GM18526 (cell line): ENCODE measurements at regions not wholly inside any gene's neighbourhood (a gene's known extent, or its start where the extent isn't known, plus 50 kb on each side); places are given as distances from the start of the nearest gene placed in this dataset.

Source experiments
- POLR2A ChIP-seq: IDR thresholded peaks from 3 replicates; pipeline ENCODE4 v1.6.1; 2011; ENCODE audit not compliant: insufficient read length; ENCODE audit errors: extremely low read depth

DNA sequence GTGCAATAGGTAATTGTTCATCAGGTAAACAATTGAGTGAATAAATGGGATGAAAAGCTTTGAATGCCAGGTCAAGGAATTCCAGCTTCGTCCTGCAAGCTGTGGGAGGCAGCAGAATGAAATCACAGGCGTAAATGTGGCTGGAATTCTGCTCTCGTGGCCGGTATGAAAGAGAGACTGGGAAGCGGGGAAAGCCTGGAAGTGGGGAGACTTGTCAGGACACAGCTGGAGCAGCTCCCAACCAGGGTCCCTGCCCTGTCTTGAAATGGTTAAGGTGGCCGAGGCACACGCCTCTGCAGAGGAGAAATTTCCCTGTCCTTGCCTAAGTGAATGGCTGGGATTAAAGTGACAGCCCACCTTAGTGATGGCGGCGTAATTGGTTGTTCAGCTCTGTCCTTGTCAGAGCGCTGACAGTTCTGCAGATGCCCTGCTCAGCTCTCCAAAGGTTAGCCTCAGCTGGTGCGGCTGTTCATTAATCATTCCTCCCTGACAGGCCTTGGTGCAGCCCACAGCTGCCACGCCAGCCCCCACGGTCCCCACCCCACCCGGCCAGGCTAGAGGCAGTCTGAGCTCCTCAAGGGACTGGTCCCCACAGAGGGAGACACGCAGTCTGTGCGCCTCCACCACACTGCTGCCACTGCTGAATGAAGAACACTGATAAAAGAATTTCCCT, 398.3 kb upstream of the POU3F1 start:
- no peak for TF ChIP-seq POLR2A

DNA sequence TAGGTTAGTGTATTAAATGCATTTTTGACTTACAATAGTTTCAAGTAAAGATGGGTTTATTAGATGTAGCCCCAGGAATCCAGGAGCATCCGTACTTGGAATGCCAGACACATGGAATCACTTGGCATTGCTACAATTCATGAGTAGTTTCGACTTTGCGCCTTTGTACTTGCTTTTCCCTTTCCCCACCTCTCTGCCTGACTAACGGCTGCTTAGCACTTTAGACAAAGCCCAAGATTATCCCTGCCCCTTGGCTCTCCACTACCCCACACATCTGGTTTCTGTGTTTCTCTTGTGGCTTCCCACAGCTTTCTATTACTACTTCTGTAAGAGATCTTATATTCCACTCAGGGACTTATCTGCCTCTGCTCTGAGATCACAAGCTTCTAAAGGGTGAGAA, 397.7 kb upstream of the POU3F1 start:
- TF ChIP-seq POLR2A: no peak

DNA sequence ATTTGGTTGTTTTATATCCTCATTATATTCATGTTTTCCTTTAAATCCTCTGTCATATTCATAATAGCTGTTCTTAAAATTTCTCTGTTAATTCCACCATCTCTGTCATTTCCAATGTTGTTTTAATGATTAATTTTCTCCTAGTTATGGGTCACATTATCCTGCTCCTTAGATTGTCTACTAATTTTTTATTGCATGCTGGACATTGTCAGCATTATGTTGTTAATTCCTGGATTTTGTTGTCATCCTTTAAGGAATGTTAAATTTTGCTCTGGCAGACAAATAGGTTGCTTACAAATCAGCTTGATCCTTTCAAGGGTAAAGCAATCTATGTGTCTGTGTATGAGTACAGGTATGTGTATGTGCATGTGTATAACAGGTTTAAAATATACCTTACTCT, 393.8 kb upstream of the POU3F1 start:
- TF ChIP-seq POLR2A: no peak

DNA sequence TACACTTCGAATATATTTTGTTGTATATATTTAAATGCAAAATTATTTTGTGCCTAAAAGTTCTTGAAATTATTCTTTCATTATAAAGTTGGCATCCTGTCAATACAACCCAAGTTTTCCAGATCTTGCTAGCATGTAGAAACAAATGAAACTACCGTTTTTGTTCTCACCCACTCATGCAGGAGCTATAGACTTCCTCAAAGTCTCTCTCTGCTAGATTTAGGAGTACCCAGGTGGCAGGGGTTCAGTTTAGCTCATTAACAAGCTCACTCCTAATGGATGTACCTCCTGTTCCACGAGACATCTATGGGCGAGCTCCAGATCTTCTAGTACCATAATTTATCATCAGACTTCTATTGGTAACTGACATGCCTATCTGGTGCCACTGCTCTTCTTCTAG, 390.2 kb upstream of the POU3F1 start:
- no peak for TF ChIP-seq POLR2A

DNA sequence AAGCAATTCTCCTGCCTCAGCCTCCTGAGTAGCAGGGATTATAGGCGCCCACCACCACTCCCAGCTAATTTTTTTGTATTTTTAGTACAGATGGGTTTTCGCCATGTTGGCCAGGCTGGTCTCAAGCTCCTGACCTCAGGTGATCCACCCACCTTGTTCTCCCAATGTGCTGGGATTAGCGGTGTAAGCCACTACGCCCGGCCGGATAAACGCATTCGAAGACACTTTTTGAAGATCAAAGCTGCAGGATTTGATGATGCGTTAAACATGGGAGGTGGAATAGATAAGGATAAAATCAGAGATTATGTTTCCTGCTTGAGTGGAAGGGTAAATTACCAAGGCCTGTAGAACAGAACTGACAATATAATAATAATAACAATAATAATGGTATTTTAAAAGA, 389.4 kb upstream of the POU3F1 start:
- TF ChIP-seq POLR2A: no peak

DNA sequence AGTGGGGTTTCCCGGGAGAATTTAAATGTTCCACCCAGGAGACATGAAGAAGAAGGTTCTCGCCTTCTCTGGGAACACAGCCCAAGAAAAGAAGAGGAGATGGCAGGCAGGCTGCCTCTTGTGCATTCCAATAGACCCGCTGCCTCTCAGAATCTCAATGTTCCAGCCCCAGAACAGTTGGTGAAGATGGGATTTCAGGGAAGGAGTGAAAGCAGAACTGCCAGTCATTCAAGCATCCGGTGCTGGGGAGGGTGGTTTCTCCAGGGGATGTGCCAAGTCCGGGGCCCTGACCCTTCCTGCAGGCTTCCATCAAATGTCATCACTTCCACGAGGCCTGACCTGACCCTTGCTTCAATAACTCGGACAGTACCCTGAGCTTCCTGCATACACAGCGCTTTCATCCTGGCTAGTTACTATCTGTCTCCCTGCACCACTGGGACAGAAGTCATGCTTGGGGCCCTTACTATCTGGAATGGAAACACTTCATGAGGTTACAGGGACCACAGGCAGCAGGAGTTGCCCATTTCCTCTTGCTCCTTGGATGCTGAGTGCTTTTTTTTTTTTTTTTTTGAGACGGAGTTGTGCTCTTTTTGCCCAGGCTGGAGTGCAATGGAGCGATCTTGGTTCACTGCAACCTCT, 386.6 kb upstream of the POU3F1 start:
- TF ChIP-seq POLR2A: no peak

DNA sequence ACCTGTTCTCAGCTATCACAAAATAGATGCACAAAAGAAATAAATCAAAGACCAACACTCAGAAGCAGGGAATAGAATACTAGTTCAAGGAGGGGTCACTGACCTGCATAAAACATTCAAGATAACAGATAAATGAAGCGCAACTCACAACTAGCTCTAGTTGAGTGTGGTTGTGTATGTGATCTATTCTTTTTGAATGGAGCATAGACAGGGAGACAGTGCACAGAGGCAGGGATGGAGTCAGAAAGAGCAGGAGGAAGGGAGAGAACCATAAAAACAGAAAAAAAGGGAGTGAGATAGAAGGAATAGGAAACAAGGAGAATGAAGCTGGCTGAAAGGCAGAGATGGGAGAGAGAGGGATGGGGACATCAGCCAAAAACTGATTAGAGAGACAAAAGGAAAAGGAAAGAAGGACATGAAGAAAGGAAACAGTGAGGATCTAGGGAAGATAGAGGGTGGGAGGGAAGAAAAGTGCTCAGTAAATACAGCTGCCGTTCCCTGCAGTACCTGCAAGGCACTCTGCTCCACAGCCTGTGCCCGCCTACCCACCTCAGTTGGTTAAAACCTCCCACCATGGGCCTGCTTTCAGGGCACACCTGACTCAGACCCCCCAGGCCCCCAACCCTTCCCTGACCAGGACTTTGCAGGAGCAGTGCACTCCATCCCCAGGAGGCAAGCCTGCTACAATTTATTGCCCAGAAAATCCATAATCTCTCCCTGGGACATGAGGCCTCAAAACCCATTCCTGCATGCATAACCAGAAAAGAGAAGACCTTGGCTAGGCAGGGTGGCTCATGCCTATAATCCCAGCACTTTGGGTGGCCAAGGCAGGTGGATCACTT, 385.2 kb upstream of the POU3F1 start:
- no peak for TF ChIP-seq POLR2A

DNA sequence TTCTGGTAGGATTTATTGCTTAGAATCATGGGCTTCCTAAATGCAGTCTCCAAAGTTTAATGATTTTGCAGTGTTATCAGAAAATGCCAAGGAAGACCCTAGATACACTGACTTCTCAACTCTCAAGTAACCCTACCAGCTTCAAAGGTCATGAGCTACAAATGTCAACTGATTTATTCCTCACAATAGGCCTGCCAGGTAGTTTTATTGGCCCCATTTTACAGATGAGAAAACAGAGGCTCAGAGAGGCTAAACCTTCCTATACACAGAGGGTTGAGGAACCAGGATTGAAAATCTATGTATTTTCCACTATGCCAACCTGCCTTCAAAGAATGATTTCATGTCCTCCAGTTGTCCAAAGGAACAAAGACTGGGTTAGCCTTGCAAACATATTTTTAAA, 384.4 kb upstream of the POU3F1 start:
- TF ChIP-seq POLR2A: no peak

DNA sequence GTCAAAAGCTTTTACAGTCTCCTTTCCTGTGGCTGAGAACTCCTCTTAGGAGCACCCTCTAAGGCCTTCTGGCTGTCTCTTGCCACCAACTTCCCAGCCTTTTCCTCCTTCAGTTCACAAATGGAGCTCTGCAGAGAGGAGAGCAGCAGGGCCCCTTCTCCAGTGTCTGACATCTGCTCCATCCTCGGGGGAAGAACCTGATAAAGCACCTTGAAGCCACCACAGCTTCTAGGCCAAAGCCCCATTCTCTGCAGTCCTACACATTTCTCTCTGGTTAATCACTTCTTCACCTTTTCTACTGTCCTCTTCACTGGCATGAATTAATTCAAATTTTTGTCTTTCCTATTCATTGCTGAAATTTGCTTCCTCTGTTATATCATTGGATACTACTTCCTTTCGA, 378.1 kb upstream of the POU3F1 start:
- TF ChIP-seq POLR2A: no peak

DNA sequence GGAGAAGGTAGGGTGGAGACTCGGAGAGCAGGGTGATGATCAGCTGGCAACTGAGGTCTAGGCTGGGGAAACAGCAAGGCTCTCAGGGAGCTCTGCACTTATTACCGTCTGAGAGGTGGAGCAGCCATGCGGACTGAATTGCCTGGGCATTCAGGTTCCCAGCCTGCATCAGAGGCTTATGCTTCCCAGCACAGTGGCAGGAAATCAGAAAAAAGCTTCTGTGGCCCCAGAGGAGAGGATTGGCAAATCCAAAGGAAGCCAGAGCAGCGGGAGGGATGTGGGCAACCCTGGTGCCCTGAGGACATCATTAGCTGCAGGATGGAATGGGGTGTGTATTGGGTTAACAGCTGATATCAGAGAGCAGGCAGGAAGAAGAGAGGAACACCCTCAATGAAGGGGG, 374.1 kb upstream of the POU3F1 start:
- TF ChIP-seq POLR2A: no peak

DNA sequence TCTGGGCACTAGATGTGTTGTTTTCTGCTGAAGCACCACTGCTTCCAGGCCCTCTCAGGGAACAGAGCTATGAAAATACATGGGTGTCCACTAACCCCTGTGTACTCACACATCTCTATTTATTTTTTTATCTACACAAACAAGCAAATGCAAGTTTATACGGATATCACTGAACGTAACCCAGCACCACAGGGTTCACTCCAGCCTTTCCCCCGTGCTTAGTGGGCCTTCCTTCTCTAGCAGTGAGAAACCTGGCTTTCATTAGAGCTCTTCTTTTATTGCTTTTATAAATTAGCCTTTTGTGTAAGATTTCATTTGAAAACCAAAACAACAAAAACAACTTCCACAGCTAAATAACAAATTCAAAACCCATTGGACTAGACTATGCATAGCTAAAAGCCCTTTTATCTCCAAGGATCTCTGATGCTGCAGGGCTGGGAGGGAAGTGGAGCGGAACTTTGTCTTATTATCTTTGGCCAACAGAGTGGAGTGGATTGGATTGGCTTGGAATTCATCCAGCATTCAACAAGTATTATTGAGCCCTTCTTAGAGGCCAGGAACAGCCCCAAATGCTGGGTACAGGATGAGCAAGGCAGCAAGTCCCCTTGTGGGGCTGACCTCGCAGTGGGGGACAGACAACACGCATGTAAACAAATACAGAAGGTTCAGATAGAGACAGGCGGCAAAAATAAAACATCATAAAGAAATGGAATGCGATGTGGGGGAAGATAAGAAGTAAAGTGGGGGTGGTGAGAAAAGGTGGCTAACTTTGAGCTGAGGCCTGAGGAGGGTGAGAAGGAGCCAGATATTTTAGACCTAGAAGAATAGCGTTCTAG, 371.8 kb upstream of the POU3F1 start:
- TF ChIP-seq POLR2A: no peak

DNA sequence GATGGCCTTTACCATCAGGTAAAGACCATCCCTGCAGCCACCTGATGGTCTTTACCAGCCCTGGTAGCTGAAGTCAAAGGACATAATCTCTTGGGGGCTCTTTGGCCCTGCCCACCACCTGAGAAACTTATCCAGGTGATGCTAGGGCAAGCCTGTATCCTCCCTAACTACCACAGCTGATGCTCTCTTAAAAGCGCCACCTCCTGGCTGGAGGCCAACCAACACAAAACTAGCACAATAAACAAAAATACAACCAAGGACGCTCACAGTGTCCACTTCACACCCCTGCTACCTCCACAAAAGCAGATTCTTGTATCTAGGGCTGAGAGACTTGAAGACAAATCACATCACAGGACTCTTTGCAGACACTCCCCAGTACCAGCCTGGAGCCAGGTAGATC, 357.1 kb upstream of the POU3F1 start:
- no peak for TF ChIP-seq POLR2A

DNA sequence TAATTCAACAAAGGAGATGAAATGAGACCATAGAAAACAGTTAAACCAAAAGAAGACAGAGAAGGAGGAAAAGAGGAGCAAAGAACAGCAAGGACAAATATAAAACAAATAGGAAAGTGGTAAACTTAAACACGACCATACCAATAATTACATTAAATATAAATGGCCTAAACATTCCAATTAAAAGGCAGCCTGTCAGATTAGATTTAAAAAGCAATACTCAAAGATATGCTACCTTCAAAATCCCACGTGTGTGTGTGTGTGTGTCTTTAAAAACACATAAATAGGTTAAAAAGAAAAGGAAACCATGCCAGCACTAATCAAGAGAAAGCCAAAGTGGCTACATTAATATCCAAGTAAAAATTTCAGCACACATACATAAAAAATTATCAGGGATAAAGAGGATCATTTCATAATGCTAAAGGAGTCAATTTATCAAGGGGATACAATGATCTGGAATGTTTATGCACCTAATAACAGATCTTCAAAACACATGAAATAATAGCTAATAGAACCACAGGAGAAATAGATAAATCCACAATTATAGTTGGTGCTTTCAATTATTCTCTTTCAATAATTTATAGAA, 355.7 kb upstream of the POU3F1 start:
- TF ChIP-seq POLR2A: no peak

DNA sequence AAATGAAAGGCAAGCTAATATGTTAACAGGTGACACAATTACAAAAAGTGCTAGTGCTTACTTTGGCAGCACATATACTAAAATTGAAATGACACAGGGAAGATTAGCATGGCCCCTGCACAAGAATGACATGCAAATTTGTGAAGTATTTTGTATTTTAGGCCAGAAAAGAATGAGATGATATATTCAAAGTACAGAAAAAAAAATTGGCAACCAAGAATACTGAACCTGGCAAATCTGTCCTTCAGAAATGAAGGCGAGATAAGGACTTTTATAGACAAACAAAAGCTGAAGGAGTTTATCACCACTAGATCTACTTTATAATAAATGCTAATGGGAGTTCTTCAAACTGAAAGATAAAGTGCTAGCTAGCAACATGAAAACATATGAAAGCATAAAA, 350.0 kb upstream of the POU3F1 start:
- no peak for TF ChIP-seq POLR2A

DNA sequence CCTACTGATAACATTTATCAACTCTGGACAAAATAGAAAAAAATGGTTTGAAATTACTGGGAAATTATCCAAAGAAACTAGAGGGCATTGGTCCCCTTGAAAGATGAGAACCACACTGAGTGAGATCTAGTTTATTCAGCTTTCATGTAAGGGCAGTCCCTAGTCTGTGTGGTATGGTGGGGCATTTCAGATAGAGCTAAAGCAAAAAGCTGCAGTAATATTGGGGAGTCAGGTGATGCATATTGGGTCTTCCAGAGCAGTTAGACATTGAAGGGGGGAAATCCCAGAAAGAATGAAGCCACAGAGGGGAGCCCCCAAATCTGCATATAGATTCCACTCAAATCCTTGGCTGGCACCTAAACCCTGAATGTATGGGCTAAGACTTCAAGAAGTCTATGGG, 347.7 kb upstream of the POU3F1 start:
- TF ChIP-seq POLR2A: no peak
